HG03066 (cell line): ENCODE measurements at regions not wholly inside any gene's neighbourhood (a gene's known extent, or its start where the extent isn't known, plus 50 kb on each side); places are given as distances from the start of the nearest gene placed in this dataset.
"Not testable (repeated sequence)": the region's sequence is repeated elsewhere in the genome, so short reads cannot be mapped to it uniquely, and the experiment has no call there.

Experiments used
- ATAC-seq: cut with Tn5 transposase; IDR thresholded peaks from one replicate; pipeline ENCODE4 v1.9.1; 2021; ENCODE audit warnings: low read depth; ENCODE audit not compliant: unreplicated experiment

GRCh38 chr3:110957247-110958025 lies 114.2 kb upstream of the NECTIN3 start:
- no peak for ATAC-seq

DNA sequence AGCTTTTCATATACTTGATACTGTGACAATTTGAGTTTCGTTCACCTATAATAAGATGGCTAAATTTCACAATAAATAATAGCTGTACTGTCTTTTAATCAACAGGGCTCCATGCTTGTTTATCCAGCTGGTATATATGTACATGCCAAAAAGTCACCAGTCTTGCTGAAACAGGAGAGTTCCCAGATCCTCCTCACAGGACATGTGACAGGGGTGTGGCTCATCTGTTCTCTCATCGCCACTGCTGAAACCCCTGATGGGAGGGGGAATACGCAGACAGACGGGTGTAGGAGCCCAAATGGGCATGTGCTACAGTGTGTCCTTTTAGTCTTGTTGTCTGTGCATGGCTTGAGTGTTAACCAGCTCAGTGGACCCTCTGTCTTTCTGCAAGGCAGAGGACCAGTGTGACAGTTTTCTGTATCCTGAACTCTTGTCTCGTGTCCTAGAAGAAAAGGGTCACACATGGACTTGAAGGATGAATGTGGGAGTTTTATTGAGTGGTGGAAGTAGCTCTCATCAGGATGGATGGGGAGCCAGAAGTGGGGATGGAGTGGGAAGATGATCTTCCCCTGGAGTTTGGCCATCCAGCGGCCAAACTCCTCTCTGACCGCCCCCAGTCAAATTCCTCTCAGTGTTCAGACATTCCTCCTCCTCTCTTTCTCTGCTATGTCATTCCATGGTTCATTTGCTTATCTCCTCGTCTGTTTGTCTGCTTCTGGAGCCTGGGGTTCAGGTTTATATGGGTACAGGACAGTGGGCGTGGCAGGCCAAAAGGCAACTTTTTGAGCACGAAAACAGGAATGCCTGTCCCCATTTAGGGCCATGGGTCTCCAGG lies 113.1 kb upstream of the NECTIN3 start:
- no peak for ATAC-seq

GRCh38 chr3:110965976-110966375 lies 105.6 kb upstream of the NECTIN3 start:
- ATAC-seq = no peak

GRCh38 chr3:110966966-110967663 lies 104.5 kb upstream of the NECTIN3 start:
- no peak for ATAC-seq

DNA sequence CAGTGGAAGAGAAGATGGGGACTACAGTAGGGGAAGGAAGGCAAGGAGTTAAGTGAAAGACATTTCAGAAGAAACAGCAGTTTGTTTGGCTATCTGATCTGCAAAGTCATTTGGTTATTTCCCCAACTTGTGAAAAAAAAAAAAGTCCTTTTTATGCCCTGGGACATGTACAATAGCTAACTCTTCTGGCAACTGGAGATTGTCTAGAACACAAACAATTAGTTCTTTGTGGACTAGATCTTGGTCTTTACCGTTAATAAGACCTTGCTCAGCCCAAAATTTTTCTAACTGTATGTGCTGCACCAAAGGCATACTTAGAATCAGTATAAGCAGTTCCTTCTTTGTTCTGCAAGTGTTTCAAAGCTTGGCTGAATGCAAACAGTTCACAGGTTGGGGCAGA lies 103.5 kb upstream of the NECTIN3 start:
- no peak for ATAC-seq

- no peak for ATAC-seq
Measured at GRCh38 chr3:110969229-110970211, 102.1 kb upstream of the NECTIN3 start.

DNA sequence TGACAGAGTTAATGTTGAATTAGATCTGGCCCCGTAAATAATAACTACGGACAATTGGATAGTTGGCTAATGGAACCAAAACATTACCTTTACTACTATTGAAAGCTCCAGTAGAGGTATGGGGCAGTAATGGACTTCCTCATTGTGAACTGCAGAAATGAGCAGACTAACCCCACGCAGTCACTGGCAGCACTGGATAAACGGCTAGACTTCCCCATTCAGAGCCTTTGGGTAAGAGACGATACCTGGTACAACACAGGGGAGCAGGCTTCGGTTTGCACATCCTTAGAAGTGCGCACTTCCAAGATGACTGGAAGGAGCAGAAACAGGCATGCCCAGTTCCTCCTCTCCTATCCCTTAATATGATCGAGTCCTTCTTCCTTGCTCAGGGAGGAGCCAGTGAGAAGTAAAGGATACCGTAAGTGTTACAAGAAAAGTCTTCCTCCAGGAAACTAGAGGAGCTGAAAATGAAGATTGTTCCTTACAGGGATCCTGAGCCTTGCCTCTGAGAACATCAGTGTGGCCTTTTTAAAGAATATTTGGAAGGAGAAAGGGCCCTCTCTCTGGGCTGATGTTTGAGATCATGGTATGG lies 100.5 kb upstream of the NECTIN3 start:
- ATAC-seq = no peak

GRCh38 chr3:110973263-110973895 lies 98.2 kb upstream of the NECTIN3 start:
- ATAC-seq = no peak

DNA sequence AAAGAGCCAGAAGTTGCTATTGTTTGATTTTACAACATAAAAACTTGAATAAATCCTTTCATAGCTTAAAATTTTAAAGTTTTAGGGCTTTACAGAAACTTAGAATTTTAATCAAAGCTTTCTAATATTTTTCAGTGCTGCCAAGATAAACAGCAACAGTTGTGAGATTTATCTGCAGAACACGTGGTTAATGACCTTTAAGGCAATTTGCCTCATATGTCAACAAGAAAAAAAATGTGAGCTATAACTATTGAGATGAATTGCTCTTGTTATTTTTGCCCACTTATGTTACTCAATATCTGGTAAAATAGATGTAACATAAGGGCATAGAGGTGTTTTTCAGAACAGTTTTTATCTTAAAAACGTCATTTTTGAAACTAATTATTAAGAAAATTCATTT lies 96.7 kb upstream of the NECTIN3 start:
- ATAC-seq = no peak

DNA sequence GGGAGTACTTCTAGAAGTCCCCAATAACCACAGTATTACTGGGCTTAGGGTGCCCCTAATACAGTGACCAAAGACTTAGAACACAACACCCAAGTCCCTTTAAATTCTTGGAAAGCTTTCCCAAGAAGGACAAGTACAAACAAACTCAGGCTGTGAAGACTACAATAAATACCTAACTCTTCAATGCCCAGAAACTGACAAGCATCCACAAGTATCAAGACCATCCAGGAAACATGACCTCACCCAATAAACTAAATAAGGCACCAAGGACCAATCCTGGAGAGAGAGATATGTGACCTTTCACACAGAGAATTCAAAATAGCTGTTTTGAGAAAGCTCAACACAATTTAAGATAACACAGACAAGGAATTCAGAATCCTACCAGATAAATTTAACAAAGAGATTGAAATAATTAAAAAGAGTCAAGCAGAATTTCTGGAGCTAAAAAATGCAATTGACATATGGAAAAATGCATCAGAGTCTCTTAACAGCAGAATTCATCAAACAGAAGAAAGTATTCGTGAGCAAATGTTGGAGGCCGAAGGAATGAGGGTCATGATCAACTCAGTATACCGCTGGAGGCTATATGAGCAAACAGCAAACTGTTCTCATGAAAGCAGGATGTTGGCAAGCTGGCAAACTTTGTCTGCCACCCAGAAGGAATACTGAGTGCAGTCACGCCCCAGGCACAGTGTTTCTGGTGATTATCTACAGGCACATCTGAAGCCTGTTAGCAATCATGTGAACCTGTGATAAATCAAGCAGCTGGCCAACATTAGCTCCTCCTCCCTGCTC lies 87.0 kb upstream of the NECTIN3 start:
- ATAC-seq = no peak

GRCh38 chr3:110989446-110989845 lies 82.2 kb upstream of the NECTIN3 start:
- ATAC-seq = no peak

GRCh38 chr3:110995461-110996231 lies 76.0 kb upstream of the NECTIN3 start:
- ATAC-seq = no peak

DNA sequence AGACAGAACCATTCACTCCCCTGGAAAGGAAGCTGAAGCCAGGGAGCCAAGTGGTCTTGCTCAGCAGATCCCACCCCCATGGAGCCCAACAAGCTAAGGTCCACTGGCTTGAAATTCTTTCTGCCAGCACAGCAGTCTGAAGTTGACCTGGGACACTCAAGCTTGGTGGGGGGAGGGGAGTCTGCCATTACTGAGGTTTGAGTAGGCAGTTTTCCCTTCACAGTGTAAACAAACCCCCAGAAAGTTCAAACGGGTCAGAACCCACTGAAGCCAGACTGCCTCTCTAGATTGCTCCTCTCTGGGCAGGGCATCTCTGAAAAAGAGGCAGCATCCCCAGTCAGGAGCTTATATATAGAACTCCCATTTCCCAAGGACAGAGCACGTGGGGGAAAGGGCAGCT lies 72.8 kb upstream of the NECTIN3 start:
- not testable (repeated sequence) for ATAC-seq

DNA sequence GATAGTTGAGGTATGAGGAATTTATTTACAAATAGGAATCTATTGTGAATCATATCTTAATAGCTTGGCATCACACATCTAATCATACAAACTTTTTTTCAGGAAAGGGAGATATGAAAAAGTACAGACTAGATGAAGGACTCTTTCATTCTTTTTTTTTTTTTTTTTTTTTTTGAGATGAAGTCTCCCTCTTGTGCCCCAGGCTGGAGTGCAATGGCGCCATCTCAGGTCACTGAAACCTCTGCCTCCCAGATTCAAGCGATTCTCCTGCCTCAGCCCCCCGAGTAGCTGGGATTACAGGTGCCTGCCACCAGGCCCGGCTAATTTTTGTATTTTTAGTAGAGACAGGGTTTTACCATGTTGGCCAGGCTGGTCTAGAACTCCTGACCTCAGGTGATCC lies 65.1 kb upstream of the NECTIN3 start:
- not testable (repeated sequence) for ATAC-seq

DNA sequence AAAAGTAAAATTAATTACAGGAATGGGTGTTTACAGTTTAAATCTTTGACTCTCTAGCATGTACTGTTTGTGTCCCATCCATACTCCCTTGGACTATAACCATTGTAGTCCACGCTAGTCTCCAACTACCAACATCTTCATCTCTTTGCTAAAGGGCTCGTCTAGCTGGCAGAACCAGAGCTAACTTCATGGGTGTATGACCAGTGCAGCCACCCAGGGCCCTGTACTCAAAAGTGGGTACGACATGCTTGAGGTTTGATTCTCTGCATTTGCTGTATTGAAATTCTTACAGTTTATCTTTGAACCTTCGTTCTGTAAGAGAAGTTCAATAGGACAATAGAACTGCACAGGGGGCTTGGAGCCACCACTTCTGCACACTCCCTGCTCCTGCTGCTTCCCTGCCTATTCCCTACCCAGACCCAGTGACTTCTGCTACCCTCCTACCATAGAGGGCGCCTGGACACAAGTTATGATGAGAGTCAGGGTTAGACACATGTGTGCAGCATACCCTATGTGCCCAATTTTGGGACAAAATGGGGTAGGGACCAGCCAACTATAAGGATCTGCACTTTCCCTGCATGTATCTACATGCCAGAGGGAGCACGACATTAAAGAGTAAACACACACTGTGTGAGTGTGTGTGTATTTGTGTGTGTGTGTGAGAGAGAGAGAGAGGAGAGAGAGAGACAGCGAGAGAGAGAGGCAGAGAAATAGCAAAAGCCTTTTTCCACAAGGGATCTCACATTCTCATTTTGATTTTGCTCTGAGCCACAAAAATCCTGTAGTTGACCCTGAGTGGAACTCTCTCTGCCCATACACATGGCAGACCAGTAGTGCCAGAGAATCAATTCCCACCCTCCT lies 59.0 kb upstream of the NECTIN3 start:
- no peak for ATAC-seq
